HL-60 (cell line): ENCODE measurements at regions not wholly inside any gene's neighbourhood (a gene's known extent, or its start where the extent isn't known, plus 50 kb on each side); places are given as distances from the start of the nearest gene placed in this dataset.
"Not testable (repeated sequence)": the region's sequence is repeated elsewhere in the genome, so short reads cannot be mapped to it uniquely, and the experiment has no call there.

ENCODE experiments used
- CTCF ChIP-seq: IDR thresholded peaks from one replicate; pipeline ENCODE4 v1.5.1; 2011; ENCODE audit warnings: low read length, control low read depth, inconsistent platforms; ENCODE audit not compliant: insufficient read depth
- POLR2AphosphoS5 ChIP-seq: IDR thresholded peaks from 2 replicates; pipeline ENCODE4 v1.6.1; 2012; ENCODE audit warnings: low read depth

GRCh38 chr12:8404341-8404740 lies 51.4 kb upstream of the CLEC6A start:
- not testable (repeated sequence) for TF ChIP-seq CTCF, POLR2AphosphoS5
